Activated effector memory CD4-positive, alpha-beta T cell treated with Interleukin-2 at 50 U/mL for 16 hours (primary cell): ENCODE measurements at regions not wholly inside any gene's neighbourhood (a gene's known extent, or its start where the extent isn't known, plus 50 kb on each side); places are given as distances from the start of the nearest gene placed in this dataset.
"Not testable (repeated sequence)": the region's sequence is repeated elsewhere in the genome, so short reads cannot be mapped to it uniquely, and the experiment has no call there.

Experiments
- DNase-seq: peaks from one replicate; pipeline ENCODE4 v3.0.0-alpha.2; 2020

DNA sequence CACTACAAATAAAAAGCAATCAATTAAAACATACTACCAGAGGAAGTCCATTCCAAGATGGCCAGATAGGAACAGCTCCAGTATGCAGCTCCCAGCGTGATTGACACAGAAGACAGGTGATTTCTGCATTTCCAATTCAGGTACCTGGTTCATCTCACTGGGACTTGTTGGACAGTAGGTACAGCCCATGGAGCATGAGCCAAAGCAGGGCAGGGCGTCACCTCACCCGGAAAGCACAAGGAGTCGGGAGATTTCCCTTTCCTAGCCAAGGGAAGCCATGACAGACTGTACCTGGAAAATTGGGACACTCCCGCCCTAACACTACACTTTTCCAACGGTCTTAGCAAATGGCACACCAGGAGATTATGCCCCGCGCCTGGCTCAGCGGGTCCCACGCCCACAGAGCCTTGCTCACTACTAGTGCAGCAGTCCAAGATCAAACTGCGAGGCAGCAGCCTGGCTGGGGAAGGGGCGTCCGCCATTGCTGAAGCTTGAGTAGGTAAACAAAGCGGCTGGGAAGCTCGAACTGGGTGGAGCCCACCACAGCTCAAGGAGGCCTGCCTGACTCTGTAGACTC, 106.0 kb downstream of the BUD13 start:
- DNase-seq, result not testable (repeated sequence)

DNA sequence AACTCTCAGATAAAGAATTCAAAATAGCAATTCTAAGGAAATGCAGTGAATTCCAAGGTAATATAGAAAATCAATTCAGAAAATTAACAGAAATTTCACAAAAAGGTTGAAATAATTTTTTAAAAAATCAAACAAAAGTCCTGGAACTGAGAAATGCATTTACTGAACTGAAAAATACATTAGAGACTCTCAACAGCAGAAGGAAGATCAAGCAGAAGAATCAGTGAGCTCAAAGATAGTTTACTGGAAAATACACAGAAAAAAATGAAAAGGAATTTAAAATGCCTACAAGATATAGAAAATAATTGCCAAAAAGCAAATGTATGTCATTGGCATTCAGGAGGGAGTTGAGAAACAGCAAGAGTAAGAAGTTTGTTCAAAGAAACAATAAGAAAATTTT, 107.3 kb downstream of the BUD13 start:
- DNase-seq, result no peak

DNA sequence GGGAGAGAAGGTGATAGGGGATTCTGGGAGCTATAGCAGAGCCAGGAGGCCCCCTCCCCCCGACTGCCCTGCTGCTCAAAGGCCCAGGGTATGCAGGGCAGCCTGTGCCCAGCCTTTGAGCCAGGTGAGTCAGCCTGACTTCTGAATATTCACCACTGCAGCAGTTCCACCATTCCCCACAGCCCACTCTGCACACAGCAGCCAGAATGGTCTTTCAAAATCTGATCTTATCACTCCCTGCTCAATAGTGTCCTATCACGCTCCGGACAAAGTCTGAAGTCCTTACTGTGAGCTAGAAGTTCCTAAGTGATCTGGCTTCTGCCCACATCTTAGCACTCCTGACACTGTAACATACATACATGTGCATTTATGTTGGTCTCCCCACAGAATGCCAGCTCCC, 111.7 kb downstream of the BUD13 start:
- no peak for DNase-seq

DNA sequence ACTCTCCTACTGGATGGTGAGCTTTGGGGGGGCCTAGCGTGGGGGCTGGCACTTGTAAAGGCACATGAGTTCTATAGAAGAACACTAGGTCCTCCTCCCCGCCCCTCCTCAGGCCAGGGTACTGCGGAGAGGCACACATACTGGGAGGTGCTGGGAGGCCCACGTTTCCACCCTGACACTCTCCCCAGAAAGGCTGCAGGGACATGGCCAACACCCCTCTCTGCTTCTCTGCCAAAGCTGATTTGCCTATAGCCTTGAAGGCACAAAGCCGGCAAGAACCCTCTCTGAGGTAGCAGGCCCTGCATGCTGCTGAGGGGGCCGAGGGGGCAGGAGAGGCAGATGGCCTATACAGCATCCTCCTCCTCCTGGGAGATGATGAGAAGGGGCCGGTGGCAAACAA, 112.8 kb downstream of the BUD13 start:
- DNase-seq, result no peak

DNA sequence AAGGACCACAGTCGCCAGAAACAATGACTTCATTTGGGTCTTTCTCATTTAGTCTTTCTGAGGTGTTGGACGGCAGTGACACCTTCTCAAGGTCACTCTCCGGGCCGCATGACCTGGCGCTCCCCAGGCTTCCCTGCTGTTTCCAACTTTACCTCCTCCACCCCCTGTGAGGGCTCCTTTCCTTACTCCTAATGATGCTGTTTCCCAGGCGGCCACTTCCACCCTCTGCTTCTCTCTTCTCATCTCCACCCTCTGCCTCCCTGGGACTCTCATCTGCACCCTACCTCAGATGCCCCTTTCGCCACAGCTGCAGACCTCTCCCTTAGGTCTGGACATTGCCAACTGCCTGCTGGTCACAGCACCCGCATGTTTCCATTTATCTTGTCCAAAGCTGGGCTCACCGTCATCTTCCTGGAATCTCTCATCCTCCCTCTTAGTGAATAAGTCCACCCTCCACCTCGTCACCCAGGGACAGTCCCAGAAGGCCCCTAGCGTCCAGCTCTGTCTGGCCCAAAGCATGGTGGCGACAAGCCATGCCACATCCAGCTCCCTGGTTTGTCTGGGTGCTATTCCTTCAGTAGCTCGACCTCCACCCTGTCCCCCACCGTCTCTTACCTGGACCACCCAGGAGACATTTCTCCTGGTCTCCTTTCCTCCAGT, 113.8 kb downstream of the BUD13 start:
- no peak for DNase-seq

DNA sequence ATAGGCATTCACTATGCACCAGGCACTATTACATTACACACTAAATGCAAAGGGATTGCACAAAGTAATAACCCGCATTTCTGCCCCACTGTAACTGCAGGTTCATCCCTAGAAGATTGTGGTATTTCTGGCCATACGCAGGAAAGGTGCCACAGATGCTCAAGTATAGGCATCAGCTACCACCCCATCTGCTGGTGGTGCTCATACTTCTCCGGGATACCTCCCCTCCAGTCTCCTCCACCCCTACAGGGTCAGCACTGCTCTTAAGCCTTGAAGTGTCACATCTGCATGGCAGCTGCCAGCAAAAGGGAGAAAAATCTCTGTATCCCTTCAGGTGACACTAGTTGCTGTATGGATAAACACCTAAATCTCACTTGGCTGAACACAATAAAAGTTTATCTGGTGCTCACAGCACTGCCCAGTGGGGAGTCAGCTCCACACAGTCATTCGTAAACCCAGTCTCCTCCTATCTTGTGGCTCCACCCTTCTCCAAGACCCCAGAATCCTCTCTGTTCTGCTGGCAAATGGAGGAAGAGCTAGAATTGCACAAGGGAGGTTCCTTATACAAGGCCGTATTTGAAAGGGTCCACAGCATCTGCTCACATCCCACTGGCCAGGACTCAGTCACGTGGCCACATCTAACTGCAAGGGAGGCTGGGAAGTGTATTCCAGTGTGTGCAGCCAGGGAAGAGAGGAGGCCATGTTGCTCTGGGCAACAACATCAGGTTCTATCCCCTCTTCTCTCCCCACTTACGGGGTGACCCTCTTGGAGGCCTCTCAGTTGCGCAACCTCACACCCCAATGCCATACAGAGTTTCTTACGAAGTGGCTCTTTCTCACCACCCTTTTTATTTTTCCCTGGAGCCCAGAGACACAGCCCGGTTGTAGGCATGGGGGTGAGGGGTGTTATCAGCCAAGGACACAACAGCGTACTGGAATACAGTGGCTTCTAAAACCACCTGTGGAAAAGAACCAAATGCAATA, 114.7 kb downstream of the BUD13 start:
- DNase-seq, result no peak

DNA sequence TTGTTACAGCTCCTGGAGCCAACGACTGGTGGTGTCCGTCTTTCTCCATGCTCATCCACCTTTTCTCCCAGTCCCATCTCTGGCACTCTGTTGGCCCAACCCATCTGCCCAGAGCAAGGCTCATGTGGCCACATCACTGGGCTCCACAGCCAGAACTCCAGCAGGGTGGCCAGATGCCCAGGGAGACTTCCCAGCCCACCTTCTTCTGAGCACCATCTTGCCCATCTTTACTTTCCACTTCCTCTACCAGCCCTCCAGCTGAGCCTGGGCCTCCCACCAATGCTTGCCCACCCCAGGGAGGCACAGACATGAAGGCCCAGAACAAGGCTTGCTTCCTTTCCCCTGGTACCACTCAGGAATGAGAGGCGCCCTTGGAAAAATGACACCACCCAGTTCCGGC, 116.8 kb downstream of the BUD13 start:
- DNase-seq, result no peak

DNA sequence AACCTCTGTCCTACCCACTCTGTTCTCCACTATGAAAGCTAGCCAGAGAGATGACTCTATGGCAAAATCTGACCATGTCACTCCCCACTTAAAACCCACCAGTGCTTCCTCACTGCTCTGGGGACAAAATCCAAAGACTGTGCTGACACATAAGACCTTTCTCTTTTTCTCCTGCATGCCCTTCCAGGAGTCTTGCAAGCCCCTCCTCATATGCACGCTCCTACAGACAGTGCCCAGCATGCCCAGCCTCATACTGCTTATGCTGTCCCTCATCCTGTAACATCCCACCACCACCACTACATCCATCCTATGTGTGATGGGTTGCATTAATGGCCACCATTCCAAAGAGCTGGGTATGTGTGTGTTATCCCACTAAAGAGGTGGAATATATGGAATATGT, 118.3 kb downstream of the BUD13 start:
- DNase-seq, result no peak

DNA sequence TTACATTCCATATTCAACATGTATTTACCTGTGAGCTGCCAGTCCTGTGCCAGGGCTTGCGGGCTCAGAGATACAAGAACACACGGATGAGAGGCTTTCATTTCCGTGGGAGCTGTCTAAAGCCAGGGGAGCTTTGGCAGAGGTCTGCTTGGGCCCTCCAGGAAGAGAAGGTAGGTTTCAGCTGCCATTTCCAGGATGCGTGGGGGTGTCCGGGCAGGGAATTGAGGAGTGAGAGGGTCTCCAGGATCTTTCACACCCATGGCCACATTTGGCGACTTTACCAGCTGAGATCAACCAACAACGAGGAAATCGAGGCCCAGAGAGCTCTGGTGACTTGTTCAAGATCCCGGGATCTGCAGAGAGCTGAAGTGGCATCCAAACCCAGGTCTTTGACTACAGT, 119.6 kb downstream of the BUD13 start:
- no peak for DNase-seq

DNA sequence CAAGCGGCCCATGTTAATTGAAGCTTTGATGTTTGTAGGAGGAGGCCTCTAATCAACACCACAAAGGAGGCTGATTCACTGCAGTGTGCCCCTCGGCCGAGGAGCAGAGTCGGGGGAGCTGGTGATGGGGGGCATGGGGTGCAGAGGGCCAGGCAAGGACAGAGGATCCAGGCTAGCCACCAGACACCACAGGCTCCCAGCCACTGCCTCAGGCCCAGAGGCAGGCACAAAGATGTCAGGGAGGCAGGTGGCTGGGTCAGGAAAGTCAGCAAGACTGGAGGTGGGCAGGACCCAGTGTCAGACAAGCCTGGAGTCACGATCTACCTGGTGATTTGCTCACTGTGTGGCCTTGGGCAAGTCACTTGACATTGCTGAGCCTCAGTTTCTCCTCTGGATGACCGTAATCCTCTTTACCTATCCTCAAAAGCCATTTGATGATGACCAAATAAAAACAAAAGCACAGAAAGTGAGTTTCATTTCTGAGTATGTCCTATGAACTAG, 121.0 kb downstream of the BUD13 start:
- DNase-seq, result no peak

DNA sequence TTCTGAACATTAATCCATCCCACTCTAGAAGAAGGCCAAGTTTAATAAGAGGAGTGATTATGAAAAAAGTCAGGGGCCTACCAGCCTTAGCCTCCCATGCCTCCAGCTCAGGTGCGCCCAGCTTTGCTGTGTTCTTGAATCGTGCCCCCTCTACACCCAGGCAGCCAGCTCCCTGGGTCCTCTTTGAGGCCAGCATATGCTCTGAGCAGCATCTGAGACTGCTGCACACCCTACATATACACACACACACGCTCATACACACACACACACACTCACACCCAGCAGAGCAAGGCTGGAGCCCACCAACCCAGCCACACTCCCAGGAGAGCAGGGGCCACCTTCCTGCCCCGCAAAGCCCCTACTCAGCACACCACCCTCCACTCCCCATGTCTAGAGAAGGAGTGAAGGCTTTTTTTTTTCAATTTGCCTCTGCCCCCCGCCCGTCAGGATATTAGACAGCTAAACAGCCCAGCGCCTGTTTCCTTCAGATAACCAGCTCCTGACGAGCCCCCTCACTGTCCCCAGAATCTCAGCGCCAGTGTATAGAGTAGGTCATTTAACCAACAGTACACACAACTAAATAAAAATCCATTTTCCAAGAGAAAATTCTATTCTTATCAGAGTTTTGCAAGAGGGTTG, 121.6 kb downstream of the BUD13 start:
- no peak for DNase-seq

DNA sequence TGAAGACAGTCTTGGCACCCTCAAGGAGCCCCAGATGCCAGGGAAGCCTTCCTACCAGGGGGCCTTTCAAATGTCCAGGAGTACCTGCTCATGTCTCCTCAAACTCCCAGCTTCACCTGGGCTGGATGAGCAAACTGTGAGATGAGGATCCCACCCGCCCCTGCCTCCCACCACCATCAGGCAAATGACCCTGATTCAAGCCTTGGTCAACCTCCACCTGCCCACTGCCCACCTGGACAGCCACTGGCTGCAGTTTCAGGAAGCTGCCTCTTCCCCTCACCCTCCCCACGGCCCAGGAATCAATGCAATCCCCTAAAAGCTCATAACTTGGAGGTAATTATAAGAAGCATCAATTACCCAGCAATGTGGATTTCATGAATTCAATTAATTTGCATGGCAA, 122.7 kb downstream of the BUD13 start:
- DNase-seq, result no peak

DNA sequence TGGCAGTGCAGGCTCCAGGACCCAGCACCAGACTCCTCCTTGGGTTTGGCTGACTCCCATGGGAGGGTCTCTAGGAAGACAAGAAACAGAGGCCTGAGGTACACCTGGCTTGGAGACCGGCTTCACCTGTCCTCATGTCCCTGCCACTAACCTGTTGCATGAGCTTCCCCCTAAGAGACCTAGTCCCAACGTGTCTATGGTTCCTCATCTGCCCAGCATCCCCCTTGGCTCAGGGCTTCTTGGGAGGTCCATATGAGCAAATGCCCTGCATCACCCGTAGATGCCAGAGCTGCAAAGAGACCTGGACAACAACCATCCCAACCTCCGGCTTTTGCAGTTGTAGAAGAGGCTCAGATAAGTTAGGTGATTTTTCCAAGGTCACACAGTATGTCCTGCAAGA, 123.5 kb downstream of the BUD13 start:
- DNase-seq, result no peak

DNA sequence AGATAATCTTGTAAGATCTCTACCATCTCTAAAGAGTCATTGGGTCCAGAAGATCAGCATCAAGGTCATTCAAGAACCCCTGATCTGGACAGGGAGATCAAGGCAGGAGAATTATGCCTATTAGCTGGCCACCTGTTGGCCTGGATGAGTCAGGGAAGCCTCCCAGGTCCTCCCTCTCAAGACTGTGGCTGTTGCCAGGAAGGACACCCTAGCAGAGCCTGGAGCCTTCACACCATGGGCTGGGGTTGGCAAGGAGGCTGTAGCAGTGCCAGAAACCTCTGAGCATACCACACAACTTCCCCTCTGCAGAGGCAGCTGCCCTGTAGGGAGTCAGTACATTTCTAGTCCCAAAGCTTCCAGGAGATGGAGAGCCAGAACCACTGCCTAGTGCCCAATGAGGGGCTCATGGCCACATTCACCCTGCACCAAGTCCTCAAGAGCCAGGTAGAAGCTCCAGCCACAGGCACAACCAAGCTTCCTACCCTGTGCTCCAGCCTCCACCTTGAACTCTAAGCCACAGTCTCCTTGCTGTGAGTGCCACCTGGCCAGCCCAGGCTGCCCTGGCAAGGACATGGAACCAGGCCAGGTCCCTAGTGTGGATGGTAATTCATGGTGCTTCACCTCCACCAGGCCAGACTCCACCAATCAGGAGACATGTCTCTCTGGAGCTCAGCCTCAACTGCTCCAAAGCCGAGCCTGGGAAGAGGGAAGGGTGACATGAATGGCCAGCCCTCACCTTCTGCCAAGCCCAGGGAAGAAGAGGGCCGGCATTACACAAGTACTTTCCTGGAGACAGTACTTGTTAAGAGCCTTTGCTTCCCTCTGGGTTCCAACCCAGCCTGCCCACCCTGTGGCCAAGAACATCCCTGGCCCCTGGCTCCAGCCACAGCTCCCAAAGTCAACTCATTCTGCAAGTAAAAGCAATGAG, 124.3 kb downstream of the BUD13 start:
- no peak for DNase-seq

DNA sequence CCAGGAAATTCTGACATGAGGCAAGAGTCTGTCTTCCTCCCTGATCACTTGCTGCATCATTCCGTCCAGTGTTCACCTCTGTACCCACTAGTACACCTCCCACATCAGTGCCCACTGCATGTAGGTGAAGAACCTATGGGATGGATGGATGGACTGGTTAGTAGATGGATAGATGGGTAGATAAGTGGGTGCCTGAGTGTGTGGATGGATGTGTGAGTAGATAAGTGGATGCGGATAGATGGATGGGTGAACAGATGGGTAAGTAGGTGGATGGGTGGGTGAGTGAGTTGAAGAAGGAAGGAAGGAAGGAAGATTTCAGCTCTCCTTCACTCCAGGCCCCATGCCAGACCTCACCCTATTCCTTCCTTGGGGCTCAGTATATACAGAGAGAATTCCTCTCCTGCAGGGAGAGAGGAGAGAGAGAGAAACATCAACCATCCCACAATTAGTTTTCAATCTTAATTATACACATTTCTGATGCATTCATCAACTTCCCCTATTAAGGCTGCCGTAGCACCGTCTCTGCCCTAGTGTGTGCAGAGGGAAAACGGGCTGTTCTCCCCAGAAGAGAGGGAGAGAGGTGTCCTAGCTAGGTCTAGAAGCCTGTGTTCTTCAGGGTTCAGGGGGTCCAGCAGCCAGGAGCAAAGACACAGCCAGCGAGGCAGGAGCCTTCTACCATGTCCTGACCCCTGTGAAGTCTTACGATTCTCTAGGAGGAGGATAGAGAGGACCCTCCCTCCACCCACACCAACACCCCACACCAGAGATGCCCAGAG, 125.3 kb downstream of the BUD13 start:
- DNase-seq, result no peak

DNA sequence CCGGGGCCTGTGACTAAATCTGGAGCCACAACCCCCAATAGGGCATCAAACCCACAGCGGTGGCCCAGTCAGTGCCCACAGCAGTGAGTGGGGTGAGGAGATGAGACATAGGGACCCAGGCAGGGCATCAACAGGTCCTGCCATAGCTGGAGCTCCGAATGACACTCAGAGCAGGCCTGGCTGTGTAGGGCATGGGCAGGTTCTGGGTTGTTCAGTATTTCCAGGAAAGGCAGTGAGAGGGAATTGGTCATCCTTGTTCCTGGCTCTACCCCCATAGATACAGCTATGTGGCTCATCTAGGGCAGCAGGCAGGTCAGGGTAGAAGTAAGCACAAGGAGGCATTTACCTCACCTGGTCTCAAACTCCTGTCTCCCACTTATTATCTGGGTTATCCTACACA, 126.6 kb downstream of the BUD13 start:
- DNase-seq, result no peak

DNA sequence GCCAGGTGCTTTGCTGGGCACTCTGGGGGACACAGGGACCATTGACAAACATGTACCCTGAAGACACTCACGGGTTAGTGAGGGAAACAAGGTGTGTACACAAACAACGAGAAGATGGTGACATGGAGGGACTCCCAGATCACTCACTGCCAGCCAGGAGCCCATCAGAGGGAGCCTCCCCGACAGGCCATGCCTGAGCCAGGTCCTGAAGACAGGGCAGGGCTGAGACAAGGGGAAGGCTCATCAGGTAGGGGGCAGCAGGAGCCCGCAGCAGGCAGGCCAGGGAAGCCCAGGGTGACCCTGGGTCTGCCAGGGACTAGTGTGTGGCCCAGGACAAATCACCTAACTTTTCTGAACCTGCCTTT, 127.9 kb downstream of the BUD13 start:
- DNase-seq, result no peak

DNA sequence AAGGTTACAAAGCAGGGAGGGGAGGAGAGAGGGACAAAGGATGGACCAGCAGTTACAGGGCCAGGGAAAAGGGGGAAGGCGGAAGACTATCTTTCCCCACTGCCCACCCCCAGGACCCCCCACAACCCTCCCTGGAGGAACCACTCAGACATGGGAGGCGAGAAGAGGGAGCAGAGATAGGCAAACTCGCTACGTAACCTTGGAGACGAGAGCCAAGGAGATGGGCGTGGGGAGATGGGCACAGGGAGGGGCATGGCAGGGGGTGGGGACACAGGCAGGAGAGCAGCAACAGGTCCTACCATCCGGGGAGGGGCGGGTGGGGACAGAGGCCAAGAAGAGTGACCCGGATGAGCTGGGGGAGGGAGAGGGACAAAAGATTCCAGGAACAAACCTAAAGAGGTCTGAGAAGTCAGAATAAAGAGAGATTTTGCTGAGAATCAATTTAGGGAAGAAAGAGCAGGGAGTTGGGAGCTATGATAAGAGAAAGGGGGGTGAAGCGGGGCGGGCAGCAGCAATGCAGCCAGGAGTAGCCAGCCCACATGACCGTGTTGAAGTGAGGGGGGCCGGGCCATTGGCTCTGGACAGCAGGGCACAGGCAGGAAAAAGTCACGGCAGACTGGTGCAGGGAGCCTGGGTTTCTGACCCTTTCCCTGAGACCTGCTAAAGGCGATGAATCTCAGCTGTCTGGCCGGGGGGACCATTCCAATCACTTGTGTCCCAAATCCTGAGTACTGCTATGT, 128.4 kb downstream of the BUD13 start:
- no peak for DNase-seq

DNA sequence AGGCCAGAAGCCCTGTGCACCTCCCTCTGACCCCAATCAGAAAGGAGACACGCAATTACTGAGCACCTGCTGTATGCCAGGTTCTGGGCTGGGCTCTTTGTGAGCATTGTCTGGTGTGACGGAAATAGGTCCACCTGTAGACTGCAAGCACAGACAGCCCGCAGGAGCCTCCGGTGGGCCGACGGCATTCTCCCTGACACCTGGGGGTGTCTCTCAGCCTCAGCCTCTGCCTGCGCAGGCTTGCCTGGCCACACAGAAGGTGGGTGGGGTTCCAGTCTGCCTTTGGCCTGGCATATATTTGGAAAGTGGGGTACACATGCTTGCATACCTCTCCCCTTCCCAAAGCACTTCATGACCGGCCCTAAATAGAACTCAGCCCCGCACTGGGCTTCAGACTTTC, 129.3 kb downstream of the BUD13 start:
- DNase-seq, result no peak

DNA sequence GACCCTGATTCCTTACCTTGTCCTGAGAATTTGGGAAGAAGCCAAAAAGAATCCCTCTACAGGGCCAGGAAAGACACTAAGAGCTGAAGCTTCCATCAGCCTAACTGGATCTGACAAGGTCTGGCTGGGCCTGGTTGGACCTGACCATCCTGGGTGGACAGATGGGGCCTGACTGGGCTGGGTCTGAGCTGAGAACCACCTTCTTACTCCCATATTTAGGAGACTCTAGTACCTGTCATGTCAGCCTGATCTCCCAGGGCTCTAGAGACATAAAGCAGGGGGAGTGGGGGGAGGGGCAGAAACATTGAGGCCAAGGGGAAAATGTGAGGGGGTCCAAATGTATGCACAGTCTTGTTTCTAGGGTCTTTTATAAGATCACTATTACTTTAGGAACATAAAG, 129.9 kb downstream of the BUD13 start:
- DNase-seq, result no peak

DNA sequence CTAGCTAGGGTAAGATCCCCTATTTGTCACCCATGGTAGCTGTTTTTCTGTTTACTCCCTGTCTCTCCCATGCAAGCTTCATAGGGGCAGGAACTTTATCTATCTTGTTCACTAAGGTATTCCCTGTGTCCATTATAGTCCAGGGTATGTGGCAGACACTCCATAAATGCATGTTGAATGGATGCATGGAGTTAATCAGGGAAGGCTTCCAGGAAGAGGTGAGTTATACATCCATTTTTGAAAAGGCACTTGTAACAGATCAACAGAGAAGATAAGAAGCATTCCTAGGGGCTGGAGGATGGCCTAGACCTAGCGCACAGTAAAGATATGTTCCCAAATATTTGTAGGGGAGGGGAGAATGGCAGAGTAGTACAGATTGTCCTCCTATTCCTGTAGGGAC, 130.3 kb downstream of the BUD13 start:
- no peak for DNase-seq
